GM18502 (cell line): ENCODE measurements at regions not wholly inside any gene's neighbourhood (a gene's known extent, or its start where the extent isn't known, plus 50 kb on each side); places are given as distances from the start of the nearest gene placed in this dataset.

Source experiments
- ATAC-seq: cut with Tn5 transposase; IDR thresholded peaks from one replicate; pipeline ENCODE4 v1.9.1; 2021; ENCODE audit warnings: mild to moderate bottlenecking; ENCODE audit not compliant: unreplicated experiment, poor library complexity

- ATAC-seq, result no peak
Measured at GRCh38 chr20:11059659-11060058, 385.9 kb upstream of the JAG1 start.

GRCh38 chr20:11060423-11061185 is 386.8 kb upstream of the JAG1 start:
- ATAC-seq, result no peak

GRCh38 chr20:11063444-11063843 is 389.6 kb upstream of the JAG1 start:
- no peak for ATAC-seq

- no peak for ATAC-seq
Measured at GRCh38 chr20:11064946-11065345, 391.1 kb upstream of the JAG1 start.

GRCh38 chr20:11067359-11067758 is 393.6 kb upstream of the JAG1 start:
- no peak for ATAC-seq

GRCh38 chr20:11072982-11073381 is 399.2 kb upstream of the JAG1 start:
- no peak for ATAC-seq

- no peak for ATAC-seq
Measured at GRCh38 chr20:11076434-11077105, 402.8 kb upstream of the JAG1 start.

GRCh38 chr20:11077226-11077625 is 403.4 kb upstream of the JAG1 start:
- ATAC-seq, result no peak

GRCh38 chr20:11080010-11080409 is 406.2 kb upstream of the JAG1 start:
- no peak for ATAC-seq

- ATAC-seq, result no peak
Measured at GRCh38 chr20:11080781-11081377, 407.1 kb upstream of the JAG1 start.

GRCh38 chr20:11083841-11084240 is 410.0 kb upstream of the JAG1 start:
- ATAC-seq, result no peak

GRCh38 chr20:11084508-11084907 is 410.7 kb upstream of the JAG1 start:
- ATAC-seq, result no peak

- ATAC-seq, result no peak
Measured at GRCh38 chr20:11086970-11087369, 413.2 kb upstream of the JAG1 start.

- no peak for ATAC-seq
Measured at GRCh38 chr20:11090751-11091150, 417.0 kb upstream of the JAG1 start.

GRCh38 chr20:11091511-11091910 is 417.7 kb upstream of the JAG1 start:
- ATAC-seq, result no peak

- no peak for ATAC-seq
Measured at GRCh38 chr20:11092151-11092550, 418.4 kb upstream of the JAG1 start.

- no peak for ATAC-seq
Measured at GRCh38 chr20:11094196-11094595, 420.4 kb upstream of the JAG1 start.

- ATAC-seq, result no peak
Measured at GRCh38 chr20:11094711-11095110, 420.9 kb upstream of the JAG1 start.

GRCh38 chr20:11098888-11099287 is 425.1 kb upstream of the JAG1 start:
- no peak for ATAC-seq

GRCh38 chr20:11101243-11101642 is 427.4 kb upstream of the JAG1 start:
- no peak for ATAC-seq

GRCh38 chr20:11101696-11102095 is 427.9 kb upstream of the JAG1 start:
- no peak for ATAC-seq

- ATAC-seq, result no peak
Measured at GRCh38 chr20:11103866-11104265, 430.1 kb upstream of the JAG1 start.
